CD14-positive monocyte (primary cell): ENCODE measurements at regions not wholly inside any gene's neighbourhood (a gene's known extent, or its start where the extent isn't known, plus 50 kb on each side); places are given as distances from the start of the nearest gene placed in this dataset.

Source experiments
- DNase-seq, 3 donors: peaks; one replicate each; pipeline ENCODE4 v3.0.0-alpha.2; 2011 to 2022
- H2AFZ ChIP-seq: 2 replicates; pipeline ENCODE4 v1.6.0; 2012; ENCODE audit warnings: mild to moderate bottlenecking, low read depth, low read length, inconsistent platforms; ENCODE audit not compliant: insufficient read depth, poor library complexity, severe bottlenecking
- H3K27ac ChIP-seq, 2 donors: 1 replicate in 1 of 2; 2 replicates in 1 of 2; pipeline ENCODE4 v1.5.1; 2012 to 2013; ENCODE audit warnings: low read length in 2 of 2, control low read depth in 1 of 2, inconsistent platforms in 1 of 2, low read depth in 1 of 2, mild to moderate bottlenecking in 1 of 2
- H3K27me3 ChIP-seq, 2 donors: one replicate each; pipeline versions ENCODE4 v1.6.0 to v1.6.1; 2011 to 2013; ENCODE audit warnings: low read length in 2 of 2; ENCODE audit not compliant: control insufficient read depth in 2 of 2, insufficient read depth in 2 of 2
- H3K36me3 ChIP-seq, 2 donors: replicated peaks in 1 of 2; 1 replicate in 1 of 2; 2 replicates in 1 of 2; pipeline versions ENCODE4 v1.5.1 to v1.6.1; 2012 to 2013; ENCODE audit warnings: low read length in 2 of 2, control low read depth in 1 of 2, inconsistent platforms in 1 of 2, mild to moderate bottlenecking in 1 of 2; ENCODE audit not compliant: insufficient read depth in 2 of 2, control insufficient read depth in 1 of 2
- H3K4me1 ChIP-seq, 2 donors: 1 replicate in 1 of 2; 2 replicates in 1 of 2; pipeline versions ENCODE4 v1.5.1 to v1.6.1; 2012 to 2013; ENCODE audit warnings: low read length in 2 of 2, control low read depth in 1 of 2, inconsistent platforms in 1 of 2, mild to moderate bottlenecking in 1 of 2, moderate library complexity in 1 of 2; ENCODE audit not compliant: insufficient read depth in 2 of 2, control insufficient read depth in 1 of 2
- H3K4me2 ChIP-seq: replicated peaks from 2 replicates; pipeline ENCODE3; 2012; ENCODE audit warnings: low read length, moderate library complexity, mild to moderate bottlenecking; ENCODE audit not compliant: poor library complexity, severe bottlenecking; ENCODE audit errors: extremely low read depth
- H3K4me3 ChIP-seq, 3 experiments: fragments of 200-600 bp in 1 of 3; sonication (generic) in 1 of 3; replicated peaks in 1 of 3; 1 replicate in 2 of 3; 2 replicates in 1 of 3; pipeline ENCODE4 v1.5.1; 2011 to 2013; ENCODE audit warnings: low read length in 3 of 3, mild to moderate bottlenecking in 3 of 3, control low read depth in 2 of 3, low read depth in 2 of 3, inconsistent platforms in 1 of 3, moderate library complexity in 1 of 3
- H3K79me2 ChIP-seq: 2 replicates; pipeline ENCODE4 v1.6.0; 2012; ENCODE audit warnings: mild to moderate bottlenecking, control low read depth, inconsistent platforms, low read length, moderate library complexity; ENCODE audit not compliant: insufficient read depth
- H3K9ac ChIP-seq: 2 replicates; pipeline ENCODE4 v1.6.0; 2017; ENCODE audit warnings: low read length, mild to moderate bottlenecking; ENCODE audit not compliant: insufficient read depth, poor library complexity, severe bottlenecking
- H3K9me3 ChIP-seq, 2 donors: replicated peaks in 1 of 2; 1 replicate in 1 of 2; 2 replicates in 1 of 2; pipeline versions ENCODE4 v1.5.1 to v1.6.1; 2012 to 2013; ENCODE audit warnings: low read length in 2 of 2, control low read depth in 1 of 2; ENCODE audit not compliant: control insufficient read depth in 1 of 2, insufficient read depth in 1 of 2
- H4K20me1 ChIP-seq: 2 replicates; pipeline ENCODE4 v1.6.0; 2012; ENCODE audit warnings: mild to moderate bottlenecking, low read length, control low read depth, moderate library complexity; ENCODE audit not compliant: insufficient read depth
- H3K27ac Mint-ChIP-seq, 7 donors: one replicate each; pipeline ENCODE4 v1.8.0; 2020; ENCODE audit warnings: mild to moderate bottlenecking in 7 of 7, mixed read lengths in 7 of 7, moderate library complexity in 6 of 7, inconsistent platforms in 2 of 7
- H3K27me3 Mint-ChIP-seq, 3 donors: one replicate each; pipeline ENCODE4 v1.8.0; 2021 to 2022; ENCODE audit warnings: low read depth in 3 of 3, mild to moderate bottlenecking in 3 of 3, mixed read lengths in 3 of 3, moderate library complexity in 3 of 3, inconsistent platforms in 1 of 3
- H3K36me3 Mint-ChIP-seq, 2 donors: one replicate each; pipeline ENCODE4 v1.8.0; 2020; ENCODE audit warnings: mixed read lengths in 2 of 2, inconsistent platforms in 1 of 2, mild to moderate bottlenecking in 1 of 2
- H3K4me1 Mint-ChIP-seq: one replicate; pipeline ENCODE4 v1.8.0; 2020; ENCODE audit warnings: mild to moderate bottlenecking, mixed read lengths
- H3K4me3 Mint-ChIP-seq, 2 donors: one replicate each; pipeline ENCODE4 v1.8.0; 2020; ENCODE audit warnings: mild to moderate bottlenecking in 2 of 2, mixed read lengths in 2 of 2, moderate library complexity in 1 of 2
- H3K9me3 Mint-ChIP-seq, 7 donors: one replicate each; pipeline ENCODE4 v1.8.0; 2020 to 2022; ENCODE audit warnings: mixed read lengths in 7 of 7, mild to moderate bottlenecking in 6 of 7, moderate library complexity in 6 of 7, inconsistent platforms in 2 of 7
- WGBS: methylation state at CpG from one replicate; pipeline ENCODE4 v1.1.5; 2013; ENCODE audit warnings: missing lambda C conversion rate; ENCODE audit not compliant: insufficient coverage; 5-methylcytosine and 5-hydroxymethylcytosine counted together
- intact Hi-C, 2 donors: fragments of 100-400 bp; cut with micrococcal nuclease; formaldehyde crosslinking; loops; one replicate each; pipeline versions ENCODE4 v1.15.0 to v1.15.1; 2023
- TF ChIP-seq, protein P1 (sequence below): fragments of 200-600 bp; IDR thresholded peaks from one replicate; pipeline ENCODE4 v1.8.0; 2022; ENCODE audit warnings: antibody characterized with exemption, mild to moderate bottlenecking

DNA sequence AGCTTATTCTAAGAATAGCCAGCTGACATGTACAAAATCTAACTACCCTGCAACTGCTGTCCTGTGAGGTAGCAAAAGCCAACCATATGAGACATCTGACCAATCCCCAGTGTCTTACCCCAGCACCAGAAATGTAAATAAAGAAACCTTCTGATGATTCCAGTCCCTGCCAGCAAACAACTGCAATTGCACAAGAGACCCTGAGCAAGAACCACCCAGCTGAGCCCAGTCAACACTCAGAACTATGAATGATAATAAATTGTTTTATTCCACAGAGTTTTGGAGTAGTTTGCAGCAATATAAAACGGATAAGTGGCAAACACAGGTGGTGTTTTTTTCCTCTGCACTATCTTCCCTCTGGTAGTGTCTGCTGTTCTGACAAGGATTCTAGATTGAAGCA lies 94.9 kb downstream of the ERCC5 start:
- no peaks in the 10 kb centered on the region for H3K27me3 ChIP-seq
- no peaks in the 10 kb centered on the region for H3K4me1 Mint-ChIP-seq
- no peaks in the 10 kb centered on the region for H3K36me3 Mint-ChIP-seq
- H3K9me3 ChIP-seq = peaks cover 3 to 7% of the 10 kb centered on the region in 2 donors
- peaks cover 2 to 11% (median 9%) of the 10 kb centered on the region in 7 donors for H3K9me3 Mint-ChIP-seq
- H4K20me1 ChIP-seq = no peaks in the 10 kb centered on the region
- no peak overlapping the region for H3K27ac Mint-ChIP-seq
- H3K27ac ChIP-seq = no peak overlapping the region
- no peak overlapping the region for H2AFZ ChIP-seq
- DNase-seq = no peak
- no peak overlapping the region for H3K4me2 ChIP-seq
- WGBS = no CpG with 5 or more reads among the region's 1 CpG
- intact Hi-C loops = no loop called here
- peaks cover 0 to 3% (median 2%) of the 10 kb centered on the region in 3 donors for H3K27me3 Mint-ChIP-seq
- H3K4me1 ChIP-seq = no peaks in the 10 kb centered on the region
- H3K79me2 ChIP-seq = no peaks in the 10 kb centered on the region
- TF ChIP-seq, protein P1, sequence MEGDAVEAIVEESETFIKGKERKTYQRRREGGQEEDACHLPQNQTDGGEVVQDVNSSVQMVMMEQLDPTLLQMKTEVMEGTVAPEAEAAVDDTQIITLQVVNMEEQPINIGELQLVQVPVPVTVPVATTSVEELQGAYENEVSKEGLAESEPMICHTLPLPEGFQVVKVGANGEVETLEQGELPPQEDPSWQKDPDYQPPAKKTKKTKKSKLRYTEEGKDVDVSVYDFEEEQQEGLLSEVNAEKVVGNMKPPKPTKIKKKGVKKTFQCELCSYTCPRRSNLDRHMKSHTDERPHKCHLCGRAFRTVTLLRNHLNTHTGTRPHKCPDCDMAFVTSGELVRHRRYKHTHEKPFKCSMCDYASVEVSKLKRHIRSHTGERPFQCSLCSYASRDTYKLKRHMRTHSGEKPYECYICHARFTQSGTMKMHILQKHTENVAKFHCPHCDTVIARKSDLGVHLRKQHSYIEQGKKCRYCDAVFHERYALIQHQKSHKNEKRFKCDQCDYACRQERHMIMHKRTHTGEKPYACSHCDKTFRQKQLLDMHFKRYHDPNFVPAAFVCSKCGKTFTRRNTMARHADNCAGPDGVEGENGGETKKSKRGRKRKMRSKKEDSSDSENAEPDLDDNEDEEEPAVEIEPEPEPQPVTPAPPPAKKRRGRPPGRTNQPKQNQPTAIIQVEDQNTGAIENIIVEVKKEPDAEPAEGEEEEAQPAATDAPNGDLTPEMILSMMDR = no peak
- H3K9ac ChIP-seq = no peak overlapping the region
- H3K4me3 Mint-ChIP-seq = no peak overlapping the region
- no peaks in the 10 kb centered on the region for H3K36me3 ChIP-seq
- no peak overlapping the region for H3K4me3 ChIP-seq

DNA sequence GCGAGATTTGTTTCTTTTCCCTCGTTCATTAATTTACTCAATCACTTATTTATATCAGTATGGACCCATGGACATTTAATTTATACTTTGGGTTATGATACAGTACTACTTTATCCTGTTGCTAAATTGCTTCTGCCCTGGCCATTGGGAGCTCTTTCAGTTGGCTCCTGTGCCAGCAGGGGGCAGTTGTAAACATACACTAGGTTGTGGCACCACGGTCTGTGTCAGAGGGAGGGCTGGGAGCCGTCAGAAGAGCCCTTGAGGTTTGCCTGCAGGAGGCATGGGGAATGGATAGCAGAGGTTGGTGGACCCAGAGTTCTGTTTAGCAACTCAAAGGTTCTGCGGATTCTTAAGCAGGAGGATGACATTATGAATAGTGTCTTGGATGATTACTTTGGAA lies 94.3 kb downstream of the ERCC5 start:
- WGBS = 88% methylated on average over 2 of the region's 5 CpGs
- Mint-ChIP-seq H3K4me1 (no peaks in the 10 kb centered on the region), H3K27me3 (peaks cover 0 to 3% (median 2%) of the 10 kb centered on the region in 3 donors), H3K9me3 (peaks cover 2 to 11% (median 9%) of the 10 kb centered on the region in 7 donors), H3K36me3 (no peaks in the 10 kb centered on the region), H3K4me3 (no peak overlapping the region), H3K27ac (no peak overlapping the region)
- H3K4me1 ChIP-seq = no peaks in the 10 kb centered on the region
- H3K27ac ChIP-seq = no peak overlapping the region
- H3K36me3 ChIP-seq = no peaks in the 10 kb centered on the region
- no peaks in the 10 kb centered on the region for H3K27me3 ChIP-seq
- no peak for DNase-seq
- no peak overlapping the region for H3K4me3 ChIP-seq
- intact Hi-C loops = no loop called here
- H4K20me1 ChIP-seq = no peaks in the 10 kb centered on the region
- H3K4me2 ChIP-seq = no peak overlapping the region
- H2AFZ ChIP-seq = no peak overlapping the region
- TF ChIP-seq, protein P1 = no peak
- H3K9me3 ChIP-seq = peaks cover 3 to 7% of the 10 kb centered on the region in 2 donors
- no peaks in the 10 kb centered on the region for H3K79me2 ChIP-seq
- no peak overlapping the region for H3K9ac ChIP-seq
